ENCODE measurements at regions not wholly inside any gene's neighbourhood (a gene's known extent, or its start where the extent isn't known, plus 50 kb on each side); places are given as distances from the start of the nearest gene placed in this dataset.

- peaks cover 6% of the 10 kb centered on the region for H3K4me1 ChIP-seq
- no peak overlapping the region for H3K27ac ChIP-seq
- no peaks in the 10 kb centered on the region for H3K27me3 ChIP-seq
- DNase-seq = no peak
- no peak overlapping the region for H3K4me3 ChIP-seq
- H3K36me3 ChIP-seq (ENCODE audit: low read depth, missing control alignments) = no peaks in the 10 kb centered on the region
- no peaks in the 10 kb centered on the region for H3K9me3 ChIP-seq
- WGBS, 2 donors = 60 to 69% methylated on average over 11 of the region's 11 CpGs
- intact Hi-C loops (cut with DNase I; ENCODE audit: low total_unique reads) = no loop called here
- no peak for TF ChIP-seq POLR2A (IDR thresholded peaks at IDR 0.05)
- no peak for TF ChIP-seq CTCF (IDR thresholded peaks at IDR 0.05)
Observed at GRCh38 chr16:54203851-54204505, 82.6 kb downstream of the IRX3 start.

GRCh38 chr16:54203384-54203783 is 83.2 kb downstream of the IRX3 start:
- Histone ChIP-seq H3K4me1 (peaks cover 4% of the 10 kb centered on the region), H3K27me3 (no peaks in the 10 kb centered on the region), H3K27ac (no peak overlapping the region), H3K36me3 (ENCODE audit: low read depth, missing control alignments) (no peaks in the 10 kb centered on the region), H3K9me3 (no peaks in the 10 kb centered on the region), H3K4me3 (no peak overlapping the region)
- DNase-seq = peak; percentile 24
- WGBS, 2 donors = 66 to 79% methylated on average over 3 of the region's 3 CpGs
- no peak for TF ChIP-seq POLR2A (IDR thresholded peaks at IDR 0.05)
- no peak for TF ChIP-seq CTCF (IDR thresholded peaks at IDR 0.05)
- intact Hi-C loops (cut with DNase I; ENCODE audit: low total_unique reads) = no loop called here
